ENCODE measurements at regions not wholly inside any gene's neighbourhood (a gene's known extent, or its start where the extent isn't known, plus 50 kb on each side); places are given as distances from the start of the nearest gene placed in this dataset.

- DNase-seq (ENCODE audit: low spot score), result no peak
Measured at GRCh38 chr4:180394312-180394711, 1848.9 kb upstream of the TENM3 start.

- DNase-seq (ENCODE audit: low spot score), result no peak
Measured at GRCh38 chr4:180394730-180395129, 1848.5 kb upstream of the TENM3 start.

- DNase-seq (ENCODE audit: low spot score), result no peak
Measured at GRCh38 chr4:180398564-180398963, 1844.6 kb upstream of the TENM3 start.

- no peak for DNase-seq (ENCODE audit: low spot score)
Measured at GRCh38 chr4:180407275-180407885, 1835.8 kb upstream of the TENM3 start.

GRCh38 chr4:180418819-180419531 lies 1824.2 kb upstream of the TENM3 start:
- DNase-seq (ENCODE audit: low spot score), result no peak

GRCh38 chr4:180422989-180423711 lies 1820.1 kb upstream of the TENM3 start:
- DNase-seq (ENCODE audit: low spot score), result no peak

GRCh38 chr4:180423712-180424057 lies 1819.5 kb upstream of the TENM3 start:
- DNase-seq (ENCODE audit: low spot score), result no peak

- no peak for DNase-seq (ENCODE audit: low spot score)
Measured at GRCh38 chr4:180426938-180427337, 1816.3 kb upstream of the TENM3 start.

- no peak for DNase-seq (ENCODE audit: low spot score)
Measured at GRCh38 chr4:180430283-180430682, 1812.9 kb upstream of the TENM3 start.

- peak; percentile 60 for DNase-seq (ENCODE audit: low spot score)
Measured at GRCh38 chr4:180434131-180434895, 1808.9 kb upstream of the TENM3 start.

- DNase-seq (ENCODE audit: low spot score), result no peak
Measured at GRCh38 chr4:180436361-180436760, 1806.8 kb upstream of the TENM3 start.

GRCh38 chr4:180437601-180438000 lies 1805.6 kb upstream of the TENM3 start:
- DNase-seq (ENCODE audit: low spot score), result peak; percentile 7

GRCh38 chr4:180448306-180448705 lies 1794.9 kb upstream of the TENM3 start:
- no peak for DNase-seq (ENCODE audit: low spot score)

- DNase-seq (ENCODE audit: low spot score), result peak; percentile 70
Measured at GRCh38 chr4:180449395-180449956, 1793.7 kb upstream of the TENM3 start.

- DNase-seq (ENCODE audit: low spot score), result no peak
Measured at GRCh38 chr4:180455226-180455625, 1788.0 kb upstream of the TENM3 start.

GRCh38 chr4:180456928-180457327 lies 1786.3 kb upstream of the TENM3 start:
- no peak for DNase-seq (ENCODE audit: low spot score)

GRCh38 chr4:180462116-180462515 lies 1781.1 kb upstream of the TENM3 start:
- no peak for DNase-seq (ENCODE audit: low spot score)

- DNase-seq (ENCODE audit: low spot score), result no peak
Measured at GRCh38 chr4:180465364-180465763, 1777.8 kb upstream of the TENM3 start.

GRCh38 chr4:180483036-180483435 lies 1760.2 kb upstream of the TENM3 start:
- DNase-seq (ENCODE audit: low spot score), result no peak

GRCh38 chr4:180485407-180485806 lies 1757.8 kb upstream of the TENM3 start:
- DNase-seq (ENCODE audit: low spot score), result no peak

- no peak for DNase-seq (ENCODE audit: low spot score)
Measured at GRCh38 chr4:180486342-180486741, 1756.9 kb upstream of the TENM3 start.

GRCh38 chr4:180489787-180490186 lies 1753.4 kb upstream of the TENM3 start:
- no peak for DNase-seq (ENCODE audit: low spot score)

All from kidney tubule cell (primary cell).